HG03457 (cell line): ENCODE measurements at regions not wholly inside any gene's neighbourhood (a gene's known extent, or its start where the extent isn't known, plus 50 kb on each side); places are given as distances from the start of the nearest gene placed in this dataset.

Source experiments
- ATAC-seq: cut with Tn5 transposase; IDR thresholded peaks from one replicate; pipeline ENCODE4 v1.9.1; 2021; ENCODE audit warnings: moderate number of reproducible peaks; ENCODE audit not compliant: unreplicated experiment

DNA sequence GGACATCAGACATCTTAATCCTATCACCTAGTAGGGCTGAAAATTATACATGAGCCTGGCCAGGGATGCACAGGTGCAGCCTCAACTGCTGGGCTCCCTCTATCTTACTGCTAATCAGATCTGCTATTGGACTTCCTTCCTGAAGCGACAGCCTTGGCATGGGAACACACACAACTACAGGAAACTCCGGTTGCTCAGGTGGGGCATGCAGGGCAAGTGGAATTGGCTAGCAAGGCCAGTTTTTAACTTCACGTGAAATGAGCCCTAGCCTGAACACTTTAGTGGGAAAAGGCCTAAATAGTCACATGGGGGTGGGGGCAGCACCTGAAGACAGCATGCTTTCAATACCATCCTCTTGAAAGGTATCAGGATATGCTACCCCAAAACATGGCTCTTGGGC is 147.9 kb upstream of the NCKAP5 start:
- no peak for ATAC-seq

DNA sequence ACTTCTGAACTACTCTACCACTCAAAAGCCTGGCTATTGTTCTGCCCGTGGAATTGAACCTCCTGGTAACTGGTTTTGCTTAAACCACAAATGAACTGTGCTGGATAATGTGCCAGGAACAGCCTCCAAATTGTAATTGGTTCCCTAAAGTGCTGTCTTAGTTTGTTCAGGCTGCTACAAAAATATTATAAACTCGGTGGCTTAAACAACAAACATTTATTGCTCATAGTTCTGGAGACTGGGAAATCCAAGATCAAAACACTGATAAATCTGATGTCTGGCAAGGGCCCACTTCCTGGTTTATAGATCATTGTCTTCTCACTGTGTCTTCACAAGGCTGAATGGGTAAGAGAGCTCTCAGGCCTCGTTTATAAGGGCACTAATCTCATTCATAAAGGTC is 149.2 kb upstream of the NCKAP5 start:
- ATAC-seq: no peak

DNA sequence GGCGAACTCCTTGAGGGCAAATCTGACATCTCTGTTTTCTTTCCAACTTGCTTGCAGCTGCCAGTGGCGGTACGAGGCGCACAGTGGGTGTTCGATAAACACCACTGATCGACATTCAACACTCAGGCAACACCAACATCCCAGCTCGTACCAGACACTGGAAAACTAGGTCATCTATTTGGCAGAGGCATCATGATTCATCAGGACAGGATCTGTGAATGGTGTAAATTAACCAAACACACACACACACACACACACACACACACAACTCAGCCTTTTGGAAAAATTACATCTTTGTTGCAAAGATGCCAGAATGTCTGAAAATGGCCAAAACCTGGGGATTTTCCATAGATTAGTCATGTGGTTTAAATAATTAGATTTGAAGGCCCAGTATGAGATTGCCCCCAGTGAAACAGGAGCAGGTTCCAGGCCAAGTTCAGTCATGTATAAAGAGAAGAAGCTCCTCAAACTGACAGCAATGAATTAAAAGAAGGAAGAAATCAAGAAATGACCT is 150.5 kb upstream of the NCKAP5 start:
- no peak for ATAC-seq

DNA sequence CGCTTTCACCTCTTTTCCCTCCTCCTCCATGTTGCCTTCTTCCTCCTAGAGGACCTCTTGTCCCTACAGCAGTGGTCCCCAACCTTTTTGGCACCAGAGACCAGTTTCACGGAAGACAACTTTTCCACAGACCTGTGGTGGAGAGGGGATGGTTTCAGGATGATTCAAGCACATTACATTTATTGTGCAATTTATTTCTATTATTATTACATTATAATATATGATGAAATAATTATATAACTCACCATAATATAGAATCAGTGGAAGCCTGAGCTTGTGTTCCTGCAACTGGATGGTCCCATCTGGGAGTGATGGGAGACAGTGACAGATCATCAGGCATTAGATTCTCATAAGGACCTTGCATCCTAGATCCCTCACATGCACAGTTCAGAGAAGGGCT is 152.2 kb upstream of the NCKAP5 start:
- ATAC-seq: no peak

DNA sequence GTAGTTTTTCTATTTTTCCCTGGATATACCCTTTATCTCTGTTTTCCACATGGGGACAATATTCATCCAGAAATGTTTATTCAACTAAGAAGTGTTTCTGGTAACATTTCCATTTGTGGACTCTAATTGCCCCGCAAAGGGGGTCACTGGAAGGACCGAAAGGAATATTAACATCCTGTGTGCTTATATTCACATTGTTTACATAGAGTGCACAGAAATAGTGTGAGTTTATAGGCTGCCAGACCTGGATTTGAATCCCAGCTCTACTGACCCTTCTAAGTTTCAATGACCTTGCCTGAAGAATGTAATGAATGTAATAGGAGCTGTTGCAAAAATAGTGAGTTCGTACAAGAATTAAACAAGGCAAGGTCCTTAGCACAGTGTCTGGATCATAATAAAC is 152.9 kb upstream of the NCKAP5 start:
- ATAC-seq: no peak

DNA sequence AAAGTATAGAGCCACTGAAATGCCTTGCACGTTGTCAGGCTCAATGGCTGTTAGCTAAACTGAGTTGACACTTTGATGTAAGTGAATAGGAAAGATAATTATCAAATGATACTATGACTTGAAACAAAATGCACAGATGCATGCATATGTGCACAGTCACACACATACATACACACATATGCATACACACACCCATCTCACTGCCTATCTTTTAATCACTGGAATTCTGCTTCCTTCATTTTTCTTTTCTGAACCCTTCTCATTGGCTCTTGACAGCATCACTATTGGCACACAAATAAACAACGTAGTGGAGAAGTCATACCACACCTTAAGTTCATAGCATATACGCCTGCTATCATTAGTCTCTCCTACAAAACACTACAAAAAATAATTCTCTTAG is 154.9 kb upstream of the NCKAP5 start:
- no peak for ATAC-seq

DNA sequence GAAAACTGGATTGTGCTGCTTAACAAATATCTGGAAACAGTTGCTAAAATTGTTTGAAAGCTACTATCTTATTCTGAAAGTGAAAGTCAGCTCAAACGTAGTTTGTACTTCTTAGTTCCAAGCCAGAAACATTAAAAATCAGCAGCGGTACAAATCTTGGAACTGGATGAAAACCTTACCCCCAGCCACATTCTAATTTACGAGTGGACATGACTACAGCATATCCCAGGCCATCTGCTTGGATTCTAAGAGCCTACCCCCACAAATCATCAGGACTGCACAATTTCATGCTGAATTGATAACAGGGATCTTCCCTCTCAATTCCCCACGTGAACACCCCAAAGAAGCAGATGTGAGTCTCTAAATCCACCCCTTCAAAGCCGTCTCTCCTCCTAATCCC is 158.7 kb upstream of the NCKAP5 start:
- no peak for ATAC-seq

DNA sequence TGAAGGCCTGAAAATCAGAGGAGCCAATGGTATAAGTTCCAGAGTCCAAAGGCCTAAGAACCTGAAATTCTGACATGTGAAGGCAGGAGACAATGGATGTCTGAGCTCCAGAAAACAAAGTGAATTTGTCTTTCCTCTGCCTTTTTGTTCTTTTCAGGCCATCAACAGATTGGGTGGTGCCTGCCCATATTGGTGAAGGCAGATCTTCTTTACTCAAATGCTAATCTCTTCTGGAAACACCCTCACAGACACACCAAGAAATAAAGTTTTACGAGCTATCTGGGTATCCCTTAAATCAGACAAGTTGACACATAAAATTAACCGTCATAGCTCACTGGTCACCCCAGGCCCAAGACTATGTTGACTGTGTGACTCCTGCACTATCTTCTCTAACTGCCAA is 163.8 kb upstream of the NCKAP5 start:
- ATAC-seq: no peak

DNA sequence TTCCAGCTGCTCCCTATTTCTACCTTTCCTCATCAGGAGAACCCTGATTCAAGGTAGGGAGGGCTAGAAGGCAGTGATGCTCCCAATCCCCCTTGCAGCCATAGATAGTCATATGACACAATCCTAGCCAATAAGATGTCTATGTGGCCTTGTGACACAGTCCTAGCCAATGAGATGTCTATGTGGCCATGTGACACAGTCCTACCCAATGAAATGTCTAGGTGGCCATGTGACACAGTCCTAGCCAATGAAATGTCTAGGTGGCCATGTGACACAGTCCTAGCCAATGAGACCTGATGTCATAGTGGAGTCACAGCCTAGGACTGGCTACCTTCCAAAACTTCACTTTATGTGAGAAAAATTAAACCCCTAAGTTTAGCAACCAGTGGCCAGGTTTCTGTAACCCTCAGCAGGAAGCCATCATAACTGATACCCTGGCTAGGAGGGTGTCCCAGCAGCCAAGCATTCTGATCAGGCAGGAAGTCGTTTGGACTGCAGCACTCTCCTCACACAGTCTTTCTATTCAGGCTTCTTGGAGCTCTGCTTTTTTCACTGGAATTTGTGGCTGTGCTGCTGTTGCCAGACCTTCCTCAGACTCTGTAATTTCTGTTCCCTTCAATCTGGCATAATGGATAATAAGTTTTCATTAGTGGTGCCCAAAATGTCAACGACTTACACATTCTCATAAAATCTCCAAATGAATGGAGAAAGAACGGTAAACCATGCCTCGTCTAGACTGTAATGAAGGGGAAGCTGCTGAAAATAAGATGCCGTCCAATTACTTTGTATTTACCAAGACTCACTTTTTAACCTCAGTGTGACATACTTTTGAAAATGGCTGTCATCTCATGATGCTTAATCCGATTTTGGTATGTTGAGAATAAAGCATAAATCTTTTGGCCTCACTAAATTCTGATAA is 165.0 kb upstream of the NCKAP5 start:
- ATAC-seq: no peak

DNA sequence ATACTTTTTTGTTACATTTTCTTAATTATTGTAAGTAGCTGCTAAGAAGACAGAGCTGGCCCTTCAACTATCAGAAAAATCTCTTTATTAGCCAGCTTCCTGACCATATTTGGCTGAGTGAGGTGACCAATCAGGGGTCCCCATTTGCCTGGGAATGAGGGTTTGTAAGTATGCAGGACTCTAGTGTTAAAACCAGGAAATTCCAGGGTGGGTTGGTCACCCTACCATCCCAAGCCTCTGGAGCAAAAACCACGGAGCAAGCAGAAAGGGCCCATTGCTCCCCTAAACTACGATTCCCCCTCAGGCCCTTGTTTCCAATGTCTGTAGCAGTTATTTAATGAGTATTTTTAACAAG is 165.6 kb upstream of the NCKAP5 start:
- no peak for ATAC-seq

DNA sequence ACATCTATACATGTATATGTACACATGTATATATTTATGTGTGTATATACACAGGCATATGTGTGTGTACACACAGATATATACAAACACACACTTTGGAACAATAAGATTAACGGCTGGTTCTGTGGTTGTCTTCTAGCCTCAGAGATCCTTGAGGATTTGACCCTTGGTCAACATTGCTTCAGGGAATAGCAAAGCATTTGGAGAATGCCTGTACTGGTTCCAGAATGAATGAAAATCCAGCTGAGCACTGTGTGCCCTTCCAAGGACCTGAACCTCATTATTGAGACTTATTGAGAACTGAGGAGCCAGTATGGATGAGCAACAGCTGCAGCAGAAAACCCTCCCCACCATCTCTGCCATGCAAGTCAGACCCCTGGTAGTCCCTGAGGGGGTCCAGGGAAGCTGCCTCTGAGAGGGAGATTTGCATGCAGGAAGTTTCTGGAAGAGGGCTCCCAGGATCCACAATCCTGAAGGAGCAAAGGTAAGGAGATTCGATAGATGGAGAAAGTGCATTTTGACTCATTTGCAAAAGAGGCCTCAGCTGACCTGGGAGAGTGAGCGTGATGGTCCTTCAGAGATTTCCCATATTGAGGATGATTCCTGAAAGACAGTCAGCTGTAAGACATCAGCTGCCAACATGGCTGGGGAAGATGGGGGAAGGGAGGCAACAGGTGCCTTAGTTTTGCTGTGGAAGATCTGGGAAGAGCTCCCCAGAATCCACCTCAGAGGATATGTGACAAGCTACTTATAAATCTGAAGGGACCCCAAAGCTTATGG is 166.6 kb upstream of the NCKAP5 start:
- no peak for ATAC-seq

DNA sequence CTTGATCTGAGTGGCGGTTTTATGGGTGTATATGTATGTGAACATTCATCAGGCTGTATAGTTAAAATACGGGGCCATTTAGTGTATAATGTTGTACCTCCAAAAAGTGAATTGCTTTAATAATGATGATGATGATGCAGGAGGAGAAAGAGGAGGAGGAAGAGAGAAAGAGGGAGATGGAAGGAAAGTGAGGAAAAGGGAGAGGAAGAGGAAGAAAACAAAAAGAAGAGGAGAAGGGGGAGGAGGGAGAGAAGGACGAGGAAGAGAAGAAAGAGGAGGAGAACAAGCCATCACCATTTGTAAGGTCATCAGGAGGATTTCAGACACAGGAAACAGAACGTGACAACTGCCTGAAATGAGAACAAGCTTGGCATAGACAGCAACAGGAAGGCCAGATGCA is 168.4 kb upstream of the NCKAP5 start:
- no peak for ATAC-seq

DNA sequence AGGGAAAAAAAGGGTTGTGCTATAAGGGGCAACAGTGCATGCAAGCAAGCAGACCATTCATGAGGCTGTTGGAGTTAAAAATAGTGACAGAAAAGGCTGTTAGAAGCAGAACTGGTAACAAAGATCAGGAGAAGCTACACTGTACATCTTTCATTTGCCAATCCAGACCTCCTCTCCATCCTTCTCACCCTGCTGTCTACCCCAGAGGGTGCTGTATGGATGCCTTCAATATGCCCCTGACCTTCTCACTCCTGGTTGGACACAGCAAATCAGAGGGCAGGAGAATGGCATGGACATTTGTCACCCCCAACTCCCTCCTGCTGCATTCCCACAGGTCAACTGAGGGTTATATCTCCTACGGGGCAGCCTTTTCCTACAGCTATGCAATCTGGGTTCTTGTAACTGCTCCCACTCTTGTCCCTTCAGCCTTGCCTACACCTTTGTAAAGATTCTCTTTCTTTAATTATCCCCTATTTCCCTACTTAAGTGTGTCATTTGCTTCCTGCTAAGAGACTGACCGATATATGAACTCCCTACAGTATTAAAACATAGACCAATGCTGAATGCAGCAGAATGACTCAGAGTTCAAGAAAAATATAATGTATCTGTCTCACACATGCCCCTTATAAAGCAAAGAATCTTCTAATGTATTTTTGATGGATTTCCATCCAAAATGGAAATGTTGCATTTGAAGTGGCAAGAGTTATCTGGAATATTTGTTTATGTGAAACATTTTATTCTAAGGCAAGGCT is 169.2 kb upstream of the NCKAP5 start:
- no peak for ATAC-seq

DNA sequence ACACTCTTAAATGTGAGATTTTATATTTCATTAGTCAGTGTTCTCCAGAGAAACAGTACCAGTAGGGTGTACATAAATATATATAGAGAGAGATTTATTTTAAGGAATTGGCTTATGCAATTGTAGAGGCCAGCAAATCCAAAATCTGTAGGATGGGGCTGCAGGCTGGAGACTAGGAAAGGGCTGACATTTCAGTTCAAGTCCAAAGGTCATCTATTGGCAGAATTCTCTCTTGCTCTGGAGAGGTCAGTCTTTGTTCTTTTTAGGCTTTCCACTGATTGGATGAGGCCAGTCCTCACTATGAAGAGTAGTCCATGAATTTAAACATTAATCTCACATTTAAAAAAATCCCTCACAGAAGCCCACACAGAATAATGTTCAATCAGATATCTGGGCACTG is 170.8 kb upstream of the NCKAP5 start:
- ATAC-seq: no peak

DNA sequence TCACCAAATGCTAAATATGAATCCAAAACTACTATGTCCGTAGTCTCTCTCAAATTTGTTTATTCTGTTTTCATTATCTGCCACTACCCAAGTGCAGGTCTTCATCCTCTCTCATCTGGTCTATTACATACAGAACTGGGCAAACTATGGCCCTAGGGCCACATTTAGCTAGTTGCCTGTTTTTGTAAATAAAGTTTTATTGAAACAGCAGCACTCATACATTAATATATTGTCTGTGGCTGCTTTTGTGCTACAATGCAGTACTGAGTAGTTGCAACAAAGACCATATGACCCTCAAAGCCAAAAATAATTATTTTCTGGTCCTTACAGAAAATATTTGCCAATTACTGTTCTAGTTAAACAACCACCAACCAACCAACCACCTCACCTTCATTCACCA is 172.2 kb upstream of the NCKAP5 start:
- ATAC-seq: no peak

DNA sequence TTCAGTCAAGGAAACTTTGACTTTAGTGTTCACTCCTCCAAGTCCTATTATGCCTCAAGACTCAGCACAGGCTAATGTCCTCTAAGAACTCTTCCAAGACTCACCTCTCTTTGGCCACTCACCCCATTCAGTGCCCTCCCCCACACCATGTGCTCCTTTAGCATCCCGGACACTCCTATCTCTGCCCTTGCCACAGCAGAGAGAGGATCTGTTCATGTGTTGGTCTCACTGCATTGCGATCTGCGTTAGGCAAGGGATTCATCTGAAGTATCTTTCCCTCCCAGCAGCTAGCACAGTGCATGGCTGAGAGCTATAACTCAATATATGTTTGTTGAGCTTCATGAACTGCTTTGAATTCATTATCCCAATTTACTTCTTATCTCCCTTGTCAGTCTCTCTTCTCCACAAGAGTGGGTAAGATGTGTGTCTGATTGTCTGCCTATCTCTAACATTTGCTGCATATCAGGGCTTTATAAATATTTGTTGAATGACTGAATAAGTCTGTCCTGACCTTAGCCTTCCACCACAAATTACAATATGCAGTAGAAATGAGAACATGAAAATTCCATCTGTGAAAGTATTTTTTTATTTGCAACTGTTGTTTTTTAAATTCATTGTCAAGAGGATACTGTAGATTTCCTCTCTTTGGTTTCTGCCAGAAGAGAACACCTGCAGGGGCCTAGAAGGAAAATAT is 179.9 kb upstream of the NCKAP5 start:
- ATAC-seq: no peak

DNA sequence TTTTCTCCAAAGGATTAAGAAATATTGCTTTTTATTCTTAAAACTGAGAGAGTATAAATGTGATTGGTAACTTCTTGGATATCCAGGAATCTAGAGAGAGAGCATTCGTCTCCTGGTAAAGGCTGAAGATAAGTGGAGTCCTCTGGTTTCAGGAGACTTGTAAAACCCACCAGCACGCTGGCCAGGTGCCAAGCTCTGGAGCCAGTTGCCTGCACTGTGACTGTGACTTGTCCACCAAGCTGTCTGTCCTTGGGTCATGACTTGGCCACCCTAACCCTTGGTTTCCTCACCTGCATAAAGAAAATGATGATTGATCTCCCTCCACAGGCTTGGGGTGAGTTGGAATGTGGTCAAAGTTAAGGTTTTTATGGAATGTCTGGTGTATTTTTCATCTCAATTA is 185.4 kb upstream of the NCKAP5 start:
- no peak for ATAC-seq

DNA sequence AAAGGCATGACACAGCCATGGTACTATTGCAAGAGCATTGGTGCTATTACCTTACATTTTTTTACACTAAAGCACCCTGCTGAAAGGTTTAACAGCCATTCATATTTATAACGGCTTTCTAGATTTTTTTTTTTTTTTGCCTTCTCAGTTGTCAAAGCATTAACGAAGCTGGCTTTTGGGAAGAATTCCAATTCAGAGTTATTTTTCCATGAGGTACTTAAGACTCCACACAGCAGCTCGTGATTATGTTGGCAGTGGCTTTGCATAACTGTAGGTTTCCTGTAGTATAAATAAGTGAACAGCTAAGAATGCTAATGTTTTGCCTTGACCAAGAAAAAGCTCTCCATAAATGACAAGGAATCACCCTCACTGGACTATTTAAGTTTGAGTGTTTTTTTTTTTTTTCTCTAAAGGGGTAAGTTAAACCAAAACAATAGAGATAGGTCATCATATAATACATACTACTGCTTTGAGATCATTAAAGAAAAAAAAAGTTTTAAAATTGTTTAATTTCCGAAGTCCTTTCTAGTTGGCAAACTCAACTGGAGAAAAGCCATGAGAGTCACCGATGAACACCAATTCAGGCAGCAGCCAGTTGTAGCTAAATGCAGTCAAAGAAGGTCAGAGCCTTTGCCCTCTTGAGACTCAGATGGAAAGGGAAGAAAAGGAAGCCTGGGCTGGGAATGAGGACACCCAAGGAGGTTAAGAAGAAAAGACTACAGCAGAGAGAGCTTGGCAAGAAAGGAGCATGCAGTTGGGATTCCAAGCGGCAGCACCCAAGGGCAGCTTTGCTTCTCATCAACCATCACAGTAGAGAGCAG is 187.4 kb upstream of the NCKAP5 start:
- ATAC-seq: no peak

DNA sequence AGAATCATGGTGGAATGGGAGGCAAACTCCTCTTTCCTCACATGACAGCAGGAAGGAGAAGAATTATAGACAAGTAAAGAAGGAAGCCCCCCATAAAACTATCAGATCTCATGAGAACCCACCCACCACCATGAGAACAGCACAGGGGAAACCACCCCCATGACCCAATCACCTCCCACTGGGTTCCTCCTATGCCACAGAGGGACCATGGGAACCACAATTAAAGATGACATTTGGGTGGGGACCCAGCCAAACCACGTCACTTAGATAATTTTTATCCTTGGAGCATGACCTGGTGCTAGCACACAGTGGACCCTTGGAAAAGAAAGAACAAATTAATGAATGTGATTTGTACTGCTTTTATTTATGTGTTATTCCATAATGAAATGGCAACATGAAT is 188.6 kb upstream of the NCKAP5 start:
- no peak for ATAC-seq

DNA sequence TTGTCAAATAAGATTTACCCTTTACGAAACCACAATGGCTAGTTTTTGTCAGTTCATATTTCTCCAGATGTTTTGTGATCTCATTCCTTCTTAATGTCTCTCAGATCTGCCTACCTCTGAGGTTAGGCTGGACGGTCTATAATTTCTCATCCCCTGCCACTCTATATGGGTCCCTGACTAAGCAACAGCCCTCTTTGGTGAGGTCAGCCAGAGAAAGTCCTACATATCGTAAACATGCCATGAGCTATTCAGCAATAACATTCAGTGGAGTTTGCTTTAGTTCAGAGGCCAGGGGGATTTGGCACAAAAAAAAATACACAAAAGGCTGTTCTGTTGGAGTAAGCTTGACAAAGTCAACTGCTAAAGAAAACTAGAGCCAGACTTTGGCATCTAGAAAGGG is 192.1 kb upstream of the NCKAP5 start:
- ATAC-seq: no peak
